Right atrium auricular region (tissue), 2 donors: ENCODE measurements at regions not wholly inside any gene's neighbourhood (a gene's known extent, or its start where the extent isn't known, plus 50 kb on each side); places are given as distances from the start of the nearest gene placed in this dataset.

ENCODE experiments used
- DNase-seq: peaks from one replicate; pipeline ENCODE4 v3.0.0-alpha.2; 2019; ENCODE audit warnings: low spot score
- H3K27ac ChIP-seq, 2 donors: fragments of 200-600 bp; sonication (generic); 1 replicate in 1 of 2; 2 replicates in 1 of 2; pipeline ENCODE4 v1.5.1; 2016 to 2019
- H3K27me3 ChIP-seq, 2 donors: fragments of 200-600 bp; sonication (generic); one replicate each; pipeline versions ENCODE4 v1.5.1 to v1.6.0; 2017 to 2019
- H3K36me3 ChIP-seq: fragments of 200-600 bp; sonication (generic); one replicate; pipeline ENCODE4 v1.5.1; 2016
- H3K4me1 ChIP-seq, 2 donors: fragments of 200-600 bp; sonication (generic); one replicate each; pipeline versions ENCODE4 v1.5.1 to v1.6.0; 2017 to 2019
- H3K4me3 ChIP-seq, 2 donors: fragments of 200-600 bp; sonication (generic); 1 replicate in 1 of 2; 2 replicates in 1 of 2; pipeline ENCODE4 v1.5.1; 2017 to 2019; ENCODE audit warnings: mild to moderate bottlenecking in 1 of 2, moderate library complexity in 1 of 2
- H3K9me3 ChIP-seq, 2 donors: fragments of 200-600 bp; sonication (generic); one replicate each; pipeline ENCODE4 v1.5.1; 2019
- CTCF ChIP-seq, 2 donors: fragments of 200-600 bp; sonication (generic); IDR thresholded peaks; one replicate each; pipeline ENCODE4 v1.5.1; 2019; ENCODE audit warnings: antibody characterized with exemption in 2 of 2

- no peak for TF ChIP-seq CTCF (IDR thresholded peaks at IDR 0.05)
- H3K9me3 ChIP-seq: no peaks in the 10 kb centered on the region
Measured at GRCh38 chr11:81946831-81947230, 786.8 kb downstream of the FAM181B start.

GRCh38 chr11:81942646-81943045 is 791.0 kb downstream of the FAM181B start:
- Histone ChIP-seq H3K4me1 (no peaks in the 10 kb centered on the region), H3K36me3 (no peaks in the 10 kb centered on the region), H3K4me3 (no peak overlapping the region), H3K27me3 (no peaks in the 10 kb centered on the region), H3K9me3 (no peaks in the 10 kb centered on the region), H3K27ac (no peak overlapping the region)
- TF ChIP-seq CTCF (IDR thresholded peaks at IDR 0.05): no peak
- DNase-seq: no peak

More at GRCh38 chr11:81946831-81947230, 786.8 kb downstream of the FAM181B start:
- Histone ChIP-seq H3K36me3 (no peaks in the 10 kb centered on the region), H3K4me3 (no peak overlapping the region), H3K27ac (no peak overlapping the region), H3K4me1 (no peaks in the 10 kb centered on the region), H3K27me3 (no peaks in the 10 kb centered on the region)
- no peak for DNase-seq

DNA sequence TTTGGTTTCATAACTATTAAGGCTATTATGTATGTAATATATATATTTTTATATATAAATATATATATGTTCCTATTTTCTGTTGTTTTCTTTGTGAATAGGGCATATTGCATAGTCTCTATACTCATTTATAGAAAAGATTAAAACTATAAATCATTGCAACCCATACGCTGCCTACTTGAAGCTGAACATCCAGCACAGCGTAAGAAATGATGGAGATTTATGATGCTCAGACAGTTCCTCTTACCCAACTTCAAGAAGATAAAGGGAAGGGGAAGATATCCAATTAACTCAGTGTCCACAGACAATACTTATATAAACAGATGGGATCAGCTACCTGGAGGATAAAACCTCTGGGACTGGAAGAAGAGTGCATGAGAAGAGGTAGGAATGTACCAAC is 791.7 kb downstream of the FAM181B start:
- no peak overlapping the region for H3K27ac ChIP-seq
- H3K4me1 ChIP-seq: no peaks in the 10 kb centered on the region
- H3K36me3 ChIP-seq: no peaks in the 10 kb centered on the region
- no peaks in the 10 kb centered on the region for H3K27me3 ChIP-seq
- no peaks in the 10 kb centered on the region for H3K9me3 ChIP-seq
- no peak for DNase-seq
- no peak for TF ChIP-seq CTCF (IDR thresholded peaks at IDR 0.05)
- H3K4me3 ChIP-seq: no peak overlapping the region

GRCh38 chr11:81932303-81932702 is 801.4 kb downstream of the FAM181B start:
- no peaks in the 10 kb centered on the region for H3K36me3 ChIP-seq
- H3K4me3 ChIP-seq: no peak overlapping the region
- no peak overlapping the region for H3K27ac ChIP-seq
- no peaks in the 10 kb centered on the region for H3K4me1 ChIP-seq
- H3K27me3 ChIP-seq: no peaks in the 10 kb centered on the region
- no peak for DNase-seq
- no peak for TF ChIP-seq CTCF (IDR thresholded peaks at IDR 0.05)
- no peaks in the 10 kb centered on the region for H3K9me3 ChIP-seq

DNA sequence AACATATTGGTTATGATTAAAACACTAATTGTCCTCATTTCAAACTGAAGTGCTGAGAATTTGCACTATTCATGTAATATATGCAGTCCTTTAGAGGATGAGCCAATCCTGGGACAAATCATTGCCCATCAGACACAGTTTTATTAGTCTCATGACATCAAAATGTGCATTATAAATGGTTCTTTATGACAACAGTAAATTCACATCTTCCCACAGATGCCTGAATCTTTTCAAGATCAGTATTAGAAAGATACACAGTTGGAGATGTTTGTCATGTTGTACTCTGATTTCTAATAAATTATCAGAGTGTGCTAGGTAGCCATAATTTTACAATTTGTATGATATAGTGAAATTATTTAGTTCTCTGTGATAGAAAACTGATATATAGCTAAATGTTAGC is 813.5 kb downstream of the FAM181B start:
- no peaks in the 10 kb centered on the region for H3K9me3 ChIP-seq
- no peak overlapping the region for H3K27ac ChIP-seq
- H3K27me3 ChIP-seq: no peaks in the 10 kb centered on the region
- H3K4me3 ChIP-seq: no peak overlapping the region
- no peaks in the 10 kb centered on the region for H3K36me3 ChIP-seq
- no peak for TF ChIP-seq CTCF (IDR thresholded peaks at IDR 0.05)
- DNase-seq: no peak
- no peaks in the 10 kb centered on the region for H3K4me1 ChIP-seq

DNA sequence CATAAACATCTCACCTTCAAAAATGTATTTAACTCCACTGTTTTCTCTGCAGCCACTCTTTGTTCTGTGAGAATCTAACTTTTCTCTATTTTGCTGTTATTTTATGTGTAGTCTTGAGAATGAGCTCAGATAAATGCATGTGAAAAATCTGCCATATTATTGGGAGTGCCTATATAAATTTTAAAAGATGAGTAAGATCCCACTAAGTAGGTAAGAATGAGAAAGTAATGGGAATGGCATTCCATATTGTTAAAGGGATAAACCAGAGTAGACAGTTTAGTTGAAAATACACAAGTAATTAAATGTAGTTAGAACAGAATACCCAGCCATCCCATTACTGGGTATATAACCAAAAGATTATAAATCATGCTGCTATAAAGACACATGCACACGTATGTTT is 817.2 kb downstream of the FAM181B start:
- Histone ChIP-seq H3K27me3 (no peaks in the 10 kb centered on the region), H3K4me3 (no peak overlapping the region), H3K36me3 (no peaks in the 10 kb centered on the region), H3K4me1 (no peaks in the 10 kb centered on the region), H3K9me3 (no peaks in the 10 kb centered on the region), H3K27ac (no peak overlapping the region)
- no peak for TF ChIP-seq CTCF (IDR thresholded peaks at IDR 0.05)
- no peak for DNase-seq
